Natural killer cell (primary cell): ENCODE measurements at regions not wholly inside any gene's neighbourhood (a gene's known extent, or its start where the extent isn't known, plus 50 kb on each side); places are given as distances from the start of the nearest gene placed in this dataset.

ENCODE experiments used
- ATAC-seq, 3 donors: fragments of 150-1000 bp in 2 of 3; fragments of 200-7000 bp in 1 of 3; cut with Tn5 transposase; 1 replicate in 1 of 3; 2 replicates in 2 of 3; pipeline ENCODE4 v1.10.0; 2021; ENCODE audit warnings: mild to moderate bottlenecking in 2 of 3, moderate library complexity in 2 of 3
- DNase-seq, 2 donors: peaks; one replicate each; pipeline versions ENCODE4 v3.0.0 to v3.0.0-alpha.2; 2013 to 2021; ENCODE audit warnings: mixed read lengths in 1 of 2
- H3K27ac ChIP-seq: one replicate; pipeline ENCODE4 v1.5.1; 2013; ENCODE audit warnings: mild to moderate bottlenecking, low read length
- H3K27me3 ChIP-seq: one replicate; pipeline ENCODE4 v1.6.1; 2013; ENCODE audit warnings: low read length; ENCODE audit not compliant: control insufficient read depth, insufficient read depth
- H3K36me3 ChIP-seq: one replicate; pipeline ENCODE4 v1.6.1; 2013; ENCODE audit warnings: low read length; ENCODE audit not compliant: control insufficient read depth, insufficient read depth
- H3K4me1 ChIP-seq: one replicate; pipeline ENCODE4 v1.6.1; 2013; ENCODE audit warnings: low read length; ENCODE audit not compliant: control insufficient read depth, insufficient read depth
- H3K4me3 ChIP-seq: one replicate; pipeline ENCODE4 v1.5.1; 2013; ENCODE audit warnings: low read length
- H3K9me3 ChIP-seq: one replicate; pipeline ENCODE4 v1.6.1; 2013; ENCODE audit warnings: low read length; ENCODE audit not compliant: control insufficient read depth, insufficient read depth
- H3K27ac Mint-ChIP-seq, 2 donors: one replicate each; pipeline ENCODE4 v1.8.0; 2022; ENCODE audit warnings: mild to moderate bottlenecking in 2 of 2, mixed read lengths in 2 of 2, moderate library complexity in 1 of 2
- H3K27me3 Mint-ChIP-seq, 2 donors: one replicate each; pipeline ENCODE4 v1.8.0; 2022; ENCODE audit warnings: low read depth in 2 of 2, mixed read lengths in 2 of 2
- H3K36me3 Mint-ChIP-seq: one replicate; pipeline ENCODE4 v1.8.0; 2022; ENCODE audit warnings: mixed read lengths
- H3K4me1 Mint-ChIP-seq, 2 donors: one replicate each; pipeline ENCODE4 v1.8.0; 2022; ENCODE audit warnings: mixed read lengths in 2 of 2
- H3K4me3 Mint-ChIP-seq: one replicate; pipeline ENCODE4 v1.8.0; 2022; ENCODE audit warnings: mild to moderate bottlenecking, moderate library complexity, mixed read lengths
- H3K9me3 Mint-ChIP-seq, 2 donors: one replicate each; pipeline ENCODE4 v1.8.0; 2022; ENCODE audit warnings: mixed read lengths in 2 of 2
- WGBS: methylation state at CpG from one replicate; pipeline ENCODE4 v1.1.7; 2013; ENCODE audit warnings: missing lambda C conversion rate; ENCODE audit not compliant: insufficient coverage; 5-methylcytosine and 5-hydroxymethylcytosine counted together
- intact Hi-C: fragments of 100-400 bp; cut with micrococcal nuclease; formaldehyde crosslinking; loops from one replicate; pipeline ENCODE4 v1.14.2; 2022
- TF ChIP-seq, protein P1 (sequence below): fragments of 200-600 bp; IDR thresholded peaks from one replicate; pipeline ENCODE4 v1.8.0; 2022; ENCODE audit warnings: antibody characterized with exemption

- peaks cover 17 to 53% of the 10 kb centered on the region in 2 donors for H3K27me3 Mint-ChIP-seq
Measured at GRCh38 chr4:71691416-71692073, 92.3 kb downstream of the GC start.

GRCh38 chr4:71689822-71690221 lies 94.1 kb downstream of the GC start:
- TF ChIP-seq, protein P1, sequence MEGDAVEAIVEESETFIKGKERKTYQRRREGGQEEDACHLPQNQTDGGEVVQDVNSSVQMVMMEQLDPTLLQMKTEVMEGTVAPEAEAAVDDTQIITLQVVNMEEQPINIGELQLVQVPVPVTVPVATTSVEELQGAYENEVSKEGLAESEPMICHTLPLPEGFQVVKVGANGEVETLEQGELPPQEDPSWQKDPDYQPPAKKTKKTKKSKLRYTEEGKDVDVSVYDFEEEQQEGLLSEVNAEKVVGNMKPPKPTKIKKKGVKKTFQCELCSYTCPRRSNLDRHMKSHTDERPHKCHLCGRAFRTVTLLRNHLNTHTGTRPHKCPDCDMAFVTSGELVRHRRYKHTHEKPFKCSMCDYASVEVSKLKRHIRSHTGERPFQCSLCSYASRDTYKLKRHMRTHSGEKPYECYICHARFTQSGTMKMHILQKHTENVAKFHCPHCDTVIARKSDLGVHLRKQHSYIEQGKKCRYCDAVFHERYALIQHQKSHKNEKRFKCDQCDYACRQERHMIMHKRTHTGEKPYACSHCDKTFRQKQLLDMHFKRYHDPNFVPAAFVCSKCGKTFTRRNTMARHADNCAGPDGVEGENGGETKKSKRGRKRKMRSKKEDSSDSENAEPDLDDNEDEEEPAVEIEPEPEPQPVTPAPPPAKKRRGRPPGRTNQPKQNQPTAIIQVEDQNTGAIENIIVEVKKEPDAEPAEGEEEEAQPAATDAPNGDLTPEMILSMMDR = no peak
- Histone ChIP-seq H3K27ac (no peak overlapping the region), H3K9me3 (no peaks in the 10 kb centered on the region), H3K27me3 (peaks cover 6% of the 10 kb centered on the region), H3K4me1 (no peaks in the 10 kb centered on the region), H3K4me3 (no peak overlapping the region), H3K36me3 (no peaks in the 10 kb centered on the region)
- no peak overlapping the region for H3K4me3 Mint-ChIP-seq
- no peaks in the 10 kb centered on the region for H3K9me3 Mint-ChIP-seq
- ATAC-seq (no peak), DNase-seq (no peak)
- no peaks in the 10 kb centered on the region for H3K36me3 Mint-ChIP-seq
- H3K4me1 Mint-ChIP-seq = no peaks in the 10 kb centered on the region
- H3K27ac Mint-ChIP-seq = no peak overlapping the region
- 92% methylated on average over 4 of the region's 4 CpGs for WGBS
- H3K27me3 Mint-ChIP-seq = peaks cover 15 to 36% of the 10 kb centered on the region in 2 donors
- intact Hi-C loops = no loop called here

More at GRCh38 chr4:71691416-71692073, 92.3 kb downstream of the GC start:
- no peak overlapping the region for H3K27ac Mint-ChIP-seq
- Histone ChIP-seq H3K27me3 (peaks cover 3% of the 10 kb centered on the region), H3K27ac (no peak overlapping the region), H3K4me3 (no peak overlapping the region), H3K9me3 (no peaks in the 10 kb centered on the region), H3K36me3 (no peaks in the 10 kb centered on the region), H3K4me1 (no peaks in the 10 kb centered on the region)
- no peaks in the 10 kb centered on the region for H3K36me3 Mint-ChIP-seq
- ATAC-seq (no peak), DNase-seq (no peak)
- H3K4me3 Mint-ChIP-seq = no peak overlapping the region
- TF ChIP-seq, protein P1 = no peak
- intact Hi-C loops = no loop called here
- H3K9me3 Mint-ChIP-seq = no peaks in the 10 kb centered on the region
- WGBS = 91% methylated on average over 5 of the region's 6 CpGs
- H3K4me1 Mint-ChIP-seq = no peaks in the 10 kb centered on the region

DNA sequence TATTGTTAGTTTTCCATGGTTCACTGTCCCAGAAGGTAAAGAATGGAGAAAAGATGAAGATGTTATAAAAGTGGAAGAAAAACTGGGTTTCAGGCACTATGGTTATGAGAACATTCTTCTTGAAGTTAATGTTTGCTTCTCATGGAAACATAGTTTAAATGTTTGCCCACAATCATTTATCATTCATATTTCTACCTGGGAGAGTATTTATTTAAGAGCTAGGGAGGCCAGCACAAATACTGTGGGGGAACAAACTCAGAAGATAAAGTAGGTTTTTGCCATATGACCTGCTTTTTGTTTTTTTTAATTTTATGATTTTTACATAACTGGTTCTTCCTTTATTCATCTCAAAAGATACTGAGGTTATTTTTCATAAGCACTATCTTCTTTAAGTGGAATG lies 96.8 kb downstream of the GC start:
- H3K36me3 Mint-ChIP-seq = no peaks in the 10 kb centered on the region
- Histone ChIP-seq H3K9me3 (no peaks in the 10 kb centered on the region), H3K4me3 (no peak overlapping the region), H3K27ac (no peak overlapping the region), H3K36me3 (no peaks in the 10 kb centered on the region), H3K4me1 (no peaks in the 10 kb centered on the region), H3K27me3 (peaks cover 6% of the 10 kb centered on the region)
- no peaks in the 10 kb centered on the region for H3K9me3 Mint-ChIP-seq
- intact Hi-C loops = no loop called here
- H3K4me3 Mint-ChIP-seq = no peak overlapping the region
- DNase-seq (no peak), ATAC-seq (no peak)
- H3K4me1 Mint-ChIP-seq = no peaks in the 10 kb centered on the region
- H3K27ac Mint-ChIP-seq = no peak overlapping the region
- H3K27me3 Mint-ChIP-seq = peaks cover 16 to 30% of the 10 kb centered on the region in 2 donors
- TF ChIP-seq, protein P1 = no peak

DNA sequence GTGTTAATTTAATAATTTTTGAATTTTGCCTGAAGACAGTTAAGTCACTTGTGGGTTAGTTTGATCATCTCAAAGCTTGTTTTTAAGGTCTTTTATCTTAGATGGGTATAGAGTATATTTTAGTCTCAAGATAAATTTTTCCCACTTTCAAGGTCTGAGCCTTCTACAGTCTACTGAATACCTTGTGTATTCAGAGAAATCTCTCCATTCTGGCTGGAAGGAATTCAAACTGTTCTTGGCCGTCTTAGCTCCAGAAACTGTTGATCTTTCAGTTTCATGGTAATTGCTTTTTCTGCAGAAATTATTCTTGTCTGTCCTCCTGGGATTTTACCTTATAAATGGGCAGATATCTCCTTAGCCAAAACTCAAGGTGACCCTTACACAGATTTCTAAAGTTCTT lies 97.9 kb downstream of the GC start:
- Mint-ChIP-seq H3K4me3 (no peak overlapping the region), H3K27ac (no peak overlapping the region), H3K4me1 (no peaks in the 10 kb centered on the region), H3K27me3 (peaks cover 16 to 37% of the 10 kb centered on the region in 2 donors), H3K36me3 (no peaks in the 10 kb centered on the region), H3K9me3 (no peaks in the 10 kb centered on the region)
- no peaks in the 10 kb centered on the region for H3K36me3 ChIP-seq
- ATAC-seq (no peak), DNase-seq (no peak)
- TF ChIP-seq, protein P1 = no peak
- WGBS = 89% methylated on average over 1 of the region's 1 CpG
- no peaks in the 10 kb centered on the region for H3K9me3 ChIP-seq
- intact Hi-C loops = no loop called here
- no peak overlapping the region for H3K4me3 ChIP-seq
- H3K27me3 ChIP-seq = peaks cover 6% of the 10 kb centered on the region
- no peak overlapping the region for H3K27ac ChIP-seq
- no peaks in the 10 kb centered on the region for H3K4me1 ChIP-seq
